Muscle of arm (tissue), 1 donor: ENCODE measurements at regions not wholly inside any gene's neighbourhood (a gene's known extent, or its start where the extent isn't known, plus 50 kb on each side); places are given as distances from the start of the nearest gene placed in this dataset.

Experiments
- DNase-seq: peaks from one replicate; pipeline ENCODE4 v3.0.0-alpha.2; 2013

DNA sequence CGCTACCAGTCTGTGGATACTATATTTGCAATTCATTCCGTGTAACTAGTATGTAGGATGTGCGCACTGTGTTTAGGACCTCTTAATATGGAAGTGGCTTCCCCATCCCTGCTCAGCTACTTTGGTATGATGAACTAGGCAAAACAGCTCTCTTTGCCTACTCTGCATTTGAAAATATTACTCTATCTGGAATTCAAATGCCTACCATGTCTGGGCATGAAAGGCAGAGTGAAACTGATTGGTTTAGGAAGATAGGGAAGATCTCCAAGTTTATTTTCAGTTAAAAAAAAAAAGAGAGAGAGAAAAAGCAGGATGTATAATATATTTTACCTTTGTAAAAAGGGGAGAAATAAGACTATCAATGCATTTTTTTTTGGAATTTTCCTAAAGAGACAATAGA is 74.1 kb upstream of the ELL2 start:
- no peak for DNase-seq

DNA sequence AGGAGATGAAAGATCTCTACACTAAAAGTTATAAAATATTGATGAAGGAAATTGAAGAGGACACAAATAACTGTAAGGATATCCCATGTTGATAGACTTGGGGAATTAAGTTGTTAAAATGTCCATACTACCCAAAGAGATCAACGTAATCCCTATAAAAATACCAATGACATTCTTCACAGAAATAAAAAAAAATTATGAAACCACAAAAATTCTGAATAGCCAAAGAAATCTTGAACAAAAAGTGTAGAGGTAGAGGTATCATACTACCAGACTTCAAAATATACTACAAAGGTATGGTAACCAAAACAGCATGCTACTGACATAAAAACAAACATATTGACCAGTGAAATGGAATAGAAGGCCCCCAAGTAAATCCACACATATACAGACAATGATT is 71.5 kb upstream of the ELL2 start:
- DNase-seq = no peak

DNA sequence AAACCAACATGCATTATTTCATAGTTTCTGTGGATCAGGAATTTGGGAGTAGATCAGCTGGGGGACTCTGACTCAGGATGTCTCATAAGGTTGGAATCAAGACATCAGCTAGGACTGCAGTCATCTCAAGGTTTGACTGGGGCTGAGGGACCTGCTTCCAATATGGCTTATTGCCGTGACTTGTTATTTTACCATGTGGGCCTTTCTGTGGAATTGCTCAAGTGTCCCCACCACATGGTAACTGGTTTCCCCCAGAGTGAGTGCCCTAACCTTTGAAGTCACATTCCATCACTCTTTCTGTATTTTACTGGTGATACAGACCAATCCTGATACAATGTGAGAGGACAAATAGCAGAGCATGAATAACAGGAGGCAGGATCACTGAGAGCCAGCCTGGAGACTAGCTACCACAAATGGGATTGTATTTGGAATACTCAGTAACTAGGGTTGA is 70.2 kb upstream of the ELL2 start:
- DNase-seq = no peak

DNA sequence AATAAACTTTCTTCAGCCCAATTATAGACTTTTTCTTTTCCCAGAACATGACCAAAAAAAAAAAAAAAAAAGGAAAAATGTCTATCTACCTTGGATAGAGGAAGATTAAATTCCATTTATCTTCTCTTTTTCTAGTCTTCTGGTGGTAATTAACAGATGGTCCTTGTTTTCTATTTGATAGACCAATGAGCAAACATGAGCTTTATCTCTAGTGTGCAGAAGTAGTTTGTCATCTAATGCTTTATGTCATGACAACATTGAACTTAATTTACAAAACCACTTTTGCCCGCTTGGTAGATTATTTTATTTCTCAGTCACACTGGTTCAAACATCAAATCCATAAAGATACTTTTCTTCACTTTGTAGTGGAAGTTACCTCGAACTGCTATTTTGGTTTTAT is 69.5 kb upstream of the ELL2 start:
- no peak for DNase-seq

DNA sequence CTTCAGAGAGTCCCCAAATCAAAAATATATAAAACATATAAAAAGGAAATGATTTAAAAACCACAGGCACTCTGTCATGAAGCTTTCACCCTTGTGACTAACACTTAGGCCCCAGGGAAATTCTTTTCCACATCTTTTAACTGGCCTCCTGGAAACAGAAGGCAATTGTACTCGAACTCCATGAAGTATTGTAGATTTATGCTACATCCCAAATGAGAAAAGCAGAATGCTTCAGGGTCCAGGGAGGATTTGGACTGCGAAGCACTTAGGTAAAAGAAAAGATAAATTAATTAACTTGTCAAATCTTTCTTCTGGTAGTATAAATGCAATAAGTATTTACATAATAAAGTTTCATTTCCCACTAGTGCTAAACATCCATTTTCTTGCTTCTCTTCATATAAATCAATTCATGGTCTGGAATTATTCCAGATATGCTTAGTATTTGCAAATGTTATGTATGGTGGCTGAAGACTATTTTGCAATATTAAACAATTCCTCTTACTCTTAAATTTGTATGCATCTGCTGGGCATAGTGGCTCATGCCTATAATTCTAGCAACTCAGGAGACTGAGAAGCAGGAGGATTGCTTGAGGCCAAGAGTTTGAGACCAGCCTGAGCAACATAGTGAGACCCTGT is 64.9 kb upstream of the ELL2 start:
- DNase-seq = no peak

DNA sequence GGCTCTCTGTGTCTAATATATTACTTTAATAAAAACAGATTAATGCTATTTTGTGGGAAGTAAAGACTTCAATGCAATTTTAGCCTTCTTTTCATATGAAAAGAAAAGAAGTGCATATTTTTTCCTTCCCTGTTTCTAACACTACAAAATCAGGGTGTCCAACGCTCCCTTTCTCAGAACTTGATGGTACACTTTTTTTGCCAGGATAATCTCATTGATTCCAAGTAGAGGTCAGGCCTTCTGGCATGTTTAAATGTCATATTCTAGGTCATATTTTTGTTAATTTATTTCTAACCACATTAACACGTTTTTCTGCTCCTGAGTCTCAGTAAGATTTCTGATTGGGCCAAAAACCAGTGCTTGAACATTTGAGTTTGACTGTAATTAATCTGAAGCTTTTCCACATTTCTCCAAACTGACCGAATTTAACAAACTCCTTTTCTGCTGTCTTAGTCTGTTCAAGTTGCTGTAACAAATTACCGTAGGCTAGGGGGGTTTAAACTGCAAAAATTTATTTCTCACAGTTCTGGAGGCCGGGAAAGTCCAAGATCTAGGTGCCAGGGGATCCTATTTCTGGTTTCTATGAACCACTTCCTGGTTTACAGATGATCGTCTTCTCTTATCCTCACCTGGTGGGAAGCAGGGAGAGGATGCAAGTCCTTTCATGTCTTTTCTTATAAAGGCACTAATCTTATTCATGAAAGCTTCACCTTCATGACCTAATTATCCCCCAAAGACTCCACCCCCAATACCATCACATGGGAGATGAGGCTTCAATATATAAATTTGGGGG is 63.2 kb upstream of the ELL2 start:
- DNase-seq = no peak

DNA sequence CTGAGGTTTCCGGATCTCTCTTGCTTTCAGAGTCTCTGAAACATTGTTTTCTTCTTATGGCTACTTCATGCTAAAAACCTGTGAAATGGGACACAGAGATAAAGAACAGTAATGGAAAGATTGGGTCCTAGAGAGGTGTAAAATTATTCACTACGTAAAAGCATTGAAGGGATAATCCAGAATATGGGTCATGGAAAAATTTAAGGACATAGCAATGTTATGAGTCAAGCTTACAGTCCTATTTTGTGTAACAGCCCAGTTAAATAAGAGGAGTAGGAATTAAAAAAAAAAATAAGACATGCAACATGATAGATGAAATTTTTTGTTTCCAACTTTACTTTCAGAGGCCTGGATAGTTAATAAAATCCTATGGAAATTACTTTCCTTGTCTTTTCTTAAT is 61.9 kb upstream of the ELL2 start:
- no peak for DNase-seq

DNA sequence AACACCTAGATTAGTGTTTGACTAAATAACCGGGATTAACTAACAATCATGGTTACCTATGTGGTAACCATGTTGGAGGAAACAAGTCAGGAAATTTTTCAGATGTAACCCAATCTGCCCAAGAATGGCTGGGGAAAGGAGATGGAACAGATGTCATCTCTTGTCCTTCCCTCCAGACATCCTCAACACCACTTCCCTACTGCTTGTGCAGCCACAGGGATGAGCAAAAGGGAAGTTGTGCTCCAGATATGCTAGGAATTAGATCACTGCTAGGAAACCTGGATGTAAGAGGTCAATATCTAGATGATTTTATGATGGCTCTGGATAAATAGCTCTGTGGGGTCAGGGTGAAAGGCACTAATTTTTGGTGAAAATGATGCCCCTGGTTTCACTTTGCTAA is 61.3 kb upstream of the ELL2 start:
- DNase-seq = no peak

DNA sequence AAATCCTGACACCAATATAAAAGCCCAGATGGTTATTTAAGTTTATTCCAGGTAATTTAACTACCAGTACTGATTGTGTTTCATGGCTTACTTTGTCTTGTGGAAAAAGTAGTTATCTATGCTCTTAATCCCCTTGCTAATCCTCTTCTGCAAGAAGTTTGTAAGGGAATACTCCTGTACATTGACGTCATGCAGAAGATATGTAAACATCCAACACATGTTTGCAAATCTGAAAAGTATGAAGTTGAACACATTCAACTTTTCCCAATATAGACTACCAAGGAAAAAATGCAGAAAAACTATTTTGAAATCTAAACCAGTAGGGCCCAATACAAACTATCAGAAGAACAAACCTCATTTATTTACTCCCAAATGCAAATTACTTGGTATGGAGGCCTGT is 56.3 kb upstream of the ELL2 start:
- no peak for DNase-seq

DNA sequence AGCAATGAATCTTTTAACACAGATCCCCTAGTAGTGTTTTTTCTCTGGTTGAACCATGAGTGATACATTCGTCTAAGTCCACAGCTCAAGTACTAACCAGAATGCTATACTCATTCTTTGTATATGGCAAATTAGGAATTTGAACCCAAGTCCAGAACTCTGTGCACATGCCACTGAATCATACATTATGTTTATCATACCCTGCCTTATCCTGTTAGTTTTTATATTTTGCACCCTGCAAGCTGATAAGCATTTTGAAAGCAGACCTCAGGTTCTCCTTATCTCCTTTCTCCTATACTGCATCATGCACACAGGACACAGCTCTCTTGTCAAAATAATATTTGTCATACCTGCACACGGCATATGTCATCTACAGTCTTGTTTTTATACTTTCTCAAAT is 54.6 kb upstream of the ELL2 start:
- DNase-seq = no peak

DNA sequence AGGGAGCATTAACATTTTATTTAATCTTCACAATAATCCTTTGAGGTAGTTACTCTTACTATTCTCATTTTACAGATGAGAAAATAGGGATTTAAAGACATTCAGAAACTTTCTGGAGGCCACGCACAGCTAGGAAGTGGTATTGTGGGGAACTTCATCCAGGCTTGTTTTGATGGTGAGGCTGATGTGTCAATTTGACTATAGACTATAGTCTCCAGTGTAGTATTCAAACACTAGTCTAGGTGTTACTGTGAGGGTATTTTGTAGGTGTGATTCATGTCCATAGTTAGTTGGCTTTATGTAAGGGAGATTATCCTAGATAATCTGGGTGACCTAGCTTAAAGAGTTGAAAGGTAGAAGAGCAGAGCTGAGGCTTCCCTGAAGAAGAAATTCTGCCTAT is 54.1 kb upstream of the ELL2 start:
- DNase-seq = no peak

DNA sequence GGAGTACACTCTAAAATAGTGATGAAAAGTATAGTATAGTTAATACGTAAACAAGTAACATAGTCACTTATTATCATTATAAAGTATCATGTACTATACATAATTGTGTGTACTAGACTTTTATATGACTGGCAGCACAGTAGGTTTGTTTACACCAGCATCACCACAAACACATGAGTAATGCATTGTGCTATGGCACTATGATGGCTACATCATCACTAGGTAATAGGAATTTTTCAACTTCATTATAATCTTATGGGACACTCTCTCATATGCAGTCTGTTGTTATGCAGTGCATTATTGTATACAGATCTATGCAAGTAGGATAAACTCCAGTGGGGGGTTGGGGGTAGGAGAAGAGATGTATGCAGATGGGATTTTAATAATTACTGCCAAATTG is 52.7 kb upstream of the ELL2 start:
- no peak for DNase-seq

DNA sequence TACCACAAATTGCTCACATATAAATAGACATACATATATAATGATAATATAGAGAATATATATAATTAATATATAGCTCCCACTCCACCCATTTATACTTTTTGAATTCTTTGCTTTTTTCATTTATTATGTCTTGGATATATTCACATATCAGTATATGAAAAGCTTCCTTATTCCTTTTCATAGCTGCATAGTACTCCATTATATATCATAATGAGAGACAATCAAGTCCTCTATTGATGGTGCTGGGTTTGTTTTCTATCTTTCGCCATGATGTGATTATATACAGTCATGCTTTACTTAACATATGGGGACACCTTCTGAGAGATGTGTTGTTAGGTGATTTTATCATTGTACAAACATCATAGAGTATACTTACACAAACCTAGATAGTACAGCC is 51.6 kb upstream of the ELL2 start:
- DNase-seq = no peak

DNA sequence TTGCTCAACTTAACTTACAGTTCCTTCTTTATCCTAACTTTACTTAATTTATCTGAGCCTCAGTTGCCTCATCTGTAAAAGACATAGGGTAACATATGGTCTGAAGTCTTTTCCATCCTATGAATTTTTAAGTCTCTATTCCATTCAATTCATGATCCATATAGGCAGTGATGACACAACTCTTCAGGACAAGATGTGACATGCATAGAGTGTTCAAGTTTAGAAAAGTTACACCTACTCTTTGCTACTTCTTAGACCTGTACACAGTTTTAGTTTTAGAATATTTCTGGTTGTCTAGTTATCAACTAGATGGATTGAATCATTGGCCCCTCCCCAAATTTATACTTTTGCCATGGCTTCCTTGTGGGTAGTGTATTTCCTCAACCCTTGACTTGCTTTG is 50.7 kb upstream of the ELL2 start:
- no peak for DNase-seq
